Mesendoderm (in vitro differentiated cells): ENCODE measurements at regions not wholly inside any gene's neighbourhood (a gene's known extent, or its start where the extent isn't known, plus 50 kb on each side); places are given as distances from the start of the nearest gene placed in this dataset.

Experiments
- DNase-seq: peaks from one replicate; pipeline ENCODE4 v3.0.0; 2013
- H2AK5ac ChIP-seq: 2 replicates; pipeline ENCODE4 v1.6.1; 2013; ENCODE audit warnings: low read length, inconsistent platforms
- H2BK120ac ChIP-seq: 2 replicates; pipeline ENCODE4 v1.6.1; 2013; ENCODE audit warnings: low read depth, mild to moderate bottlenecking, low read length, moderate library complexity, mixed read lengths
- H2BK15ac ChIP-seq: replicated peaks from 2 replicates; pipeline ENCODE4 v1.6.1; 2013; ENCODE audit warnings: low read depth, mild to moderate bottlenecking, moderate library complexity
- H2BK5ac ChIP-seq: 2 replicates; pipeline ENCODE4 v1.6.1; 2013; ENCODE audit warnings: low read length, inconsistent platforms
- H3K18ac ChIP-seq: 2 replicates; pipeline ENCODE4 v1.6.1; 2013; ENCODE audit warnings: mild to moderate bottlenecking, low read length, mixed read lengths
- H3K23ac ChIP-seq: one replicate; pipeline ENCODE4 v1.6.1; 2013; ENCODE audit warnings: low read length
- H3K27ac ChIP-seq: 2 replicates; pipeline ENCODE4 v1.5.1; 2013; ENCODE audit warnings: low read depth, mild to moderate bottlenecking, inconsistent platforms, low read length, moderate library complexity
- H3K27me3 ChIP-seq: 2 replicates; pipeline ENCODE4 v1.6.1; 2013; ENCODE audit warnings: low read length, control low read depth, mild to moderate bottlenecking, inconsistent platforms; ENCODE audit not compliant: insufficient read depth, poor library complexity
- H3K36me3 ChIP-seq: 2 replicates; pipeline ENCODE4 v1.6.1; 2013; ENCODE audit warnings: low read length, inconsistent platforms; ENCODE audit not compliant: control insufficient read depth, insufficient read depth
- H3K4ac ChIP-seq: one replicate; pipeline ENCODE4 v1.6.1; 2013; ENCODE audit warnings: low read depth, mild to moderate bottlenecking, low read length, moderate library complexity
- H3K4me1 ChIP-seq: 2 replicates; pipeline ENCODE4 v1.6.1; 2013; ENCODE audit warnings: low read depth, low read length, inconsistent platforms; ENCODE audit not compliant: control insufficient read depth
- H3K4me2 ChIP-seq: 2 replicates; pipeline ENCODE4 v1.6.1; 2013; ENCODE audit warnings: low read length
- H3K4me3 ChIP-seq: 2 replicates; pipeline ENCODE4 v1.5.1; 2013; ENCODE audit warnings: mild to moderate bottlenecking, low read length
- H3K56ac ChIP-seq: one replicate; pipeline ENCODE4 v1.6.1; 2013; ENCODE audit warnings: low read length
- H3K79me1 ChIP-seq: 2 replicates; pipeline ENCODE4 v1.6.1; 2013; ENCODE audit warnings: low read length, inconsistent platforms
- H3K79me2 ChIP-seq: 2 replicates; pipeline ENCODE4 v1.6.1; 2013; ENCODE audit warnings: mild to moderate bottlenecking, low read length; ENCODE audit not compliant: control insufficient read depth, insufficient read depth
- H3K9ac ChIP-seq: 2 replicates; pipeline ENCODE4 v1.6.1; 2013; ENCODE audit warnings: low read length, inconsistent platforms
- H4K5ac ChIP-seq: one replicate; pipeline ENCODE4 v1.6.1; 2013; ENCODE audit warnings: low read length
- H4K8ac ChIP-seq: one replicate; pipeline ENCODE4 v1.6.1; 2013; ENCODE audit warnings: low read depth, mild to moderate bottlenecking, control low read depth, low read length, moderate library complexity
- WGBS: extraction: QIAGEN DNeasy Blood & Tissue Kit; methylation state at CpG from one replicate; pipeline ENCODE4 v1.1.7; 2013; ENCODE audit warnings: low lambda C conversion rate, missing lambda C conversion rate; ENCODE audit not compliant: insufficient coverage; ENCODE audit errors: extremely low coverage; 5-methylcytosine and 5-hydroxymethylcytosine counted together

GRCh38 chr9:18077941-18078678 lies 395.8 kb upstream of the ADAMTSL1 start:
- Histone ChIP-seq H2AK5ac (no peak overlapping the region), H3K4me3 (no peak overlapping the region), H3K23ac (no peak overlapping the region), H4K5ac (no peak overlapping the region), H3K79me1 (no peaks in the 10 kb centered on the region), H3K4me2 (no peak overlapping the region), H2BK15ac (no peak overlapping the region), H3K36me3 (no peaks in the 10 kb centered on the region), H2BK5ac (no peak overlapping the region), H3K56ac (no peak overlapping the region), H3K4ac (no peak overlapping the region), H2BK120ac (no peak overlapping the region), H3K4me1 (no peaks in the 10 kb centered on the region), H3K27me3 (no peaks in the 10 kb centered on the region), H3K79me2 (no peaks in the 10 kb centered on the region), H3K27ac (no peak overlapping the region), H4K8ac (no peak overlapping the region), H3K9ac (no peak overlapping the region), H3K18ac (no peak overlapping the region)
- DNase-seq, result no peak
- no CpG with 5 or more reads among the region's 8 CpGs for WGBS

- no peaks in the 10 kb centered on the region for H3K27me3 ChIP-seq
- no peaks in the 10 kb centered on the region for H3K79me1 ChIP-seq
- H3K79me2 ChIP-seq, result no peaks in the 10 kb centered on the region
- DNase-seq, result no peak
- H4K8ac ChIP-seq, result no peak overlapping the region
- no peak overlapping the region for H2BK5ac ChIP-seq
- H3K4ac ChIP-seq, result no peak overlapping the region
- no peak overlapping the region for H3K9ac ChIP-seq
- no CpG with 5 or more reads among the region's 4 CpGs for WGBS
- H3K56ac ChIP-seq, result no peak overlapping the region
- no peak overlapping the region for H2BK15ac ChIP-seq
- H2AK5ac ChIP-seq, result no peak overlapping the region
- no peak overlapping the region for H4K5ac ChIP-seq
- H2BK120ac ChIP-seq, result no peak overlapping the region
- H3K23ac ChIP-seq, result no peak overlapping the region
- no peak overlapping the region for H3K27ac ChIP-seq
- H3K18ac ChIP-seq, result no peak overlapping the region
- no peak overlapping the region for H3K4me2 ChIP-seq
- no peak overlapping the region for H3K4me3 ChIP-seq
- H3K4me1 ChIP-seq, result no peaks in the 10 kb centered on the region
- H3K36me3 ChIP-seq, result no peaks in the 10 kb centered on the region
Measured at GRCh38 chr9:18092138-18092537, 381.8 kb upstream of the ADAMTSL1 start.

- Histone ChIP-seq H3K36me3 (no peaks in the 10 kb centered on the region), H3K23ac (no peak overlapping the region), H3K27ac (no peak overlapping the region), H2BK120ac (no peak overlapping the region), H3K4me2 (no peak overlapping the region), H4K8ac (no peak overlapping the region), H3K4me3 (no peak overlapping the region), H3K18ac (no peak overlapping the region), H2BK15ac (no peak overlapping the region), H4K5ac (no peak overlapping the region), H3K4me1 (no peaks in the 10 kb centered on the region), H3K79me2 (no peaks in the 10 kb centered on the region), H2BK5ac (no peak overlapping the region), H3K79me1 (no peaks in the 10 kb centered on the region), H3K56ac (no peak overlapping the region), H2AK5ac (no peak overlapping the region), H3K4ac (no peak overlapping the region), H3K27me3 (no peaks in the 10 kb centered on the region), H3K9ac (no peak overlapping the region)
- DNase-seq, result no peak
- WGBS, result no CpG with 5 or more reads among the region's 4 CpGs
Measured at GRCh38 chr9:18106006-18106560, 367.9 kb upstream of the ADAMTSL1 start.

GRCh38 chr9:18109675-18110074 lies 364.3 kb upstream of the ADAMTSL1 start:
- H3K18ac ChIP-seq, result no peak overlapping the region
- WGBS, result no CpG with 5 or more reads among the region's 4 CpGs
- H3K56ac ChIP-seq, result no peak overlapping the region
- H2BK120ac ChIP-seq, result no peak overlapping the region
- H3K79me1 ChIP-seq, result no peaks in the 10 kb centered on the region
- no peak overlapping the region for H4K5ac ChIP-seq
- H3K9ac ChIP-seq, result no peak overlapping the region
- H3K27me3 ChIP-seq, result no peaks in the 10 kb centered on the region
- H3K27ac ChIP-seq, result no peak overlapping the region
- H4K8ac ChIP-seq, result no peak overlapping the region
- H3K23ac ChIP-seq, result no peak overlapping the region
- no peak overlapping the region for H2BK5ac ChIP-seq
- no peaks in the 10 kb centered on the region for H3K79me2 ChIP-seq
- no peak for DNase-seq
- H3K4me3 ChIP-seq, result no peak overlapping the region
- H3K36me3 ChIP-seq, result no peaks in the 10 kb centered on the region
- no peak overlapping the region for H3K4ac ChIP-seq
- no peaks in the 10 kb centered on the region for H3K4me1 ChIP-seq
- no peak overlapping the region for H3K4me2 ChIP-seq
- no peak overlapping the region for H2BK15ac ChIP-seq
- H2AK5ac ChIP-seq, result no peak overlapping the region

DNA sequence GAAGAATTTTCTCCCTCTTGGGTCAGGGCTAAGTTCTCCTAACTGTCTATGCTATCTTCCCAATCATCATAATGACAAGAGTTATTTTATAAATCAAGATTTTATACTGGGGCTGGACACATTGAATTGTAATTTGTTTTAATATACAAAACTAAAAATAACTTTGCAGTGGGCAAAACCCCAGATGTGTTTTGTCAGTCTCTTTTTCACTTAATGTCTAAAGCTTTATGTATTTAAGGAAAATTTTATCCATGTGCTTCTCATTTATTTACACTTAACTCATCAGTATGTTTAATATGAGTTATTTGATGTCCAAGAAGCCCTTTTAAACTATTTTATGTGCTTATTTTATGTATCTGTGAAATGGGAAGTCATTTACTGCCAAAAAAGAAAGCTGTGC lies 362.8 kb upstream of the ADAMTSL1 start:
- no peak overlapping the region for H2BK120ac ChIP-seq
- no peaks in the 10 kb centered on the region for H3K79me2 ChIP-seq
- H3K9ac ChIP-seq, result no peak overlapping the region
- H2AK5ac ChIP-seq, result no peak overlapping the region
- no peak overlapping the region for H2BK15ac ChIP-seq
- no peaks in the 10 kb centered on the region for H3K79me1 ChIP-seq
- no peak overlapping the region for H3K23ac ChIP-seq
- no peaks in the 10 kb centered on the region for H3K36me3 ChIP-seq
- no peaks in the 10 kb centered on the region for H3K27me3 ChIP-seq
- no peak overlapping the region for H3K56ac ChIP-seq
- no peak overlapping the region for H3K18ac ChIP-seq
- H3K4me2 ChIP-seq, result no peak overlapping the region
- DNase-seq, result no peak
- H4K8ac ChIP-seq, result no peak overlapping the region
- H2BK5ac ChIP-seq, result no peak overlapping the region
- no peak overlapping the region for H4K5ac ChIP-seq
- no peak overlapping the region for H3K4ac ChIP-seq
- no peak overlapping the region for H3K27ac ChIP-seq
- H3K4me3 ChIP-seq, result no peak overlapping the region
- no peaks in the 10 kb centered on the region for H3K4me1 ChIP-seq
